LHCN-M2 (cell line): ENCODE measurements at regions not wholly inside any gene's neighbourhood (a gene's known extent, or its start where the extent isn't known, plus 50 kb on each side); places are given as distances from the start of the nearest gene placed in this dataset.
A peak's percentile ranks its signal among the peaks of the same experiment; 100 is the strongest.
"Not testable (repeated sequence)": the region's sequence is repeated elsewhere in the genome, so short reads cannot be mapped to it uniquely, and the experiment has no call there.

ENCODE experiments used
- DNase-seq: peaks from one replicate; pipeline ENCODE4 v3.0.0-alpha.2; 2012; ENCODE audit warnings: low read depth

GRCh38 chr5:126119887-126120442, 303.2 kb upstream of the GRAMD2B start:
- no peak for DNase-seq

GRCh38 chr5:126120939-126121338, 302.3 kb upstream of the GRAMD2B start:
- no peak for DNase-seq

- DNase-seq, result peak; percentile 92
Observed at GRCh38 chr5:126122942-126123341, 300.3 kb upstream of the GRAMD2B start.

- peak; percentile 92 for DNase-seq
Observed at GRCh38 chr5:126124706-126125345, 298.4 kb upstream of the GRAMD2B start.

DNA sequence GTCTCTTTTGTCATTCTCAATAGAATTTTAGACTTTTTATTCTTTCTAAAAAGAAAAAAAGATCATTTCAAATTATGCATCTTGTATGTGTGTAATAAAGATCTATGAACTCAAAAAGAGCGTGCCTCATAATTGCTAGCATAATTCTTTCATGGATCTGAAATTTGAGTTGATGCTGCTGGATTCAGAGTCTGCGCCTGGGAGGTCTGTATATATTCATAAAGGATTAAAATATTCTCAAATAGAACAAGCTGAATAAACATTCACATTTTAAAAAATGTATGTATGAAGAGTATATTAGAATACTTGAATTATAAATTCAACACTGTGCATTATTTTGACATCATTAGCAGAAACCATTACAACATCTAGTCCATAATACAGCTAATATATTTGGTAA, 297.8 kb upstream of the GRAMD2B start:
- DNase-seq, result no peak

DNA sequence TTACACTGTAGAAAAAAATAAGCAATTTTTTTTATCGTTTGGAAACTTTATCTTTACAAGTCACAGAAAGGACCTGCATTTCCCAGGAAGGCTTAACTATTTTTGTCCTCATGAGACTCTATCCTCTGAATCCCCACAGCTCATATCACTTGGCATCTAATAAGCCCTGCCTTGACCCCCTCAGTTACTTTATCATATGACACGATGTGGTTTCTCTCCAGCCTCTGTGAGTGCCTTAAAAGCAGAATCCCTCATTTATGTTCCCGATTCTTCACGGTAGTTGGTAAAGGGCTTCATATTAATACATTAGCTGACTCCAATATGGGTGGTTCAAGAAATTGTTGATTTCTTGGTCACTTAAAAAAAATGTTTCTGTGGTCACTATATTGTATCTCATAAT, 296.6 kb upstream of the GRAMD2B start:
- no peak for DNase-seq

- DNase-seq, result peak; percentile 66
Observed at GRCh38 chr5:126127371-126127770, 295.8 kb upstream of the GRAMD2B start.

DNA sequence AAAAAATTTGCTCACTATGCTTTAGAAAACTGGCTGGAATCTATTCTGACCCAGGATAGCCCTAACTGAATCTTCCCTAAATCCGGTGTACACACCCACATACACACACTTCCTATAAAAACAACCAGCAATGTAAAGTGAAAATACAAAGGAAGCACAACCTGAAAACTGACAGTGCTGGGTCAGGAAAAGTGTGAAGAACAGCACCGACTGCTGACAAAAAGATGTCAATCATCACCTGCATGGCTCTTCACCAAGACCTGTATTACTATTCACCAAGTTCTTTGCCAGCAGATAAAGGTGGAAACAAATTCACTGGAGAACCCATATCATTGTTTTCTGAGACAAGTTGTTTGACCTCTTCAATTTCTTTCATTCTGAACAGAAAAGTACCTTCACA, 293.8 kb upstream of the GRAMD2B start:
- no peak for DNase-seq

DNA sequence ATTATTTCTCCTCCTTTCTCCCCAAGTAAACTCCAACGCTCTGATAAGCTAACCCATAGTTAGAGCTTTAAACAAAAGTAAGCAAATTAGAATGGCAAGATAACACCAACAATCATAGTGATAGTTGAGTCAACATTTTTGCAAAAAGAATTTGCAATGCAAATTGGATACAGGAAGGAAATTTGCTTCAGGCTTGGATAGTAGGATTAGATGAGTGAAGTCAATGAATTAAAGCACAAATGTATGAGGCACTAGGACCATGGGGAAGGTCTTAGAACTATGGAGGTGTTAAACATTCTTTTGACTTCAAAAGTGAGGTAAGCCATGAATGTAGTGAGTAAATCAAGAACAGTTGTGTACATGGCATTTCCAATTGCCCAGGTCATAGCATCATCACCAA, 289.8 kb upstream of the GRAMD2B start:
- DNase-seq, result no peak

DNA sequence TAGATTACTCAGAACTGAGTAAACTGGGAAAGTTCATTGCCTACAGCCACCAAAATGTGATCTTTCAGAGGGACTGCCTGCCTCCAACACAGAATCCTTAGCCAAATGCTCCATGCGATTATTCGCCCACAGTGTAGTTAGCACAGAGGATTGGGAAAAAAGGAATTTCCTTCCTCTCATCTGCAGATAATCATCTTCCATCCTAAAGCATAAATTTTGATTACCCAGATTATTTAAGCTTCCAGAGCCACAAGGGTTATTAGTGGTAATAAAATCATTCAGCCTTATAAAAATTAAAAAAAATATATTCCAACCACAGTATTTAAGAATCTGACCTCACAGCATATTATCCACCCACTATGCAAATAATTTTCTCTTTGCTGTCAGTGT, 285.3 kb upstream of the GRAMD2B start:
- DNase-seq, result peak; percentile 23

DNA sequence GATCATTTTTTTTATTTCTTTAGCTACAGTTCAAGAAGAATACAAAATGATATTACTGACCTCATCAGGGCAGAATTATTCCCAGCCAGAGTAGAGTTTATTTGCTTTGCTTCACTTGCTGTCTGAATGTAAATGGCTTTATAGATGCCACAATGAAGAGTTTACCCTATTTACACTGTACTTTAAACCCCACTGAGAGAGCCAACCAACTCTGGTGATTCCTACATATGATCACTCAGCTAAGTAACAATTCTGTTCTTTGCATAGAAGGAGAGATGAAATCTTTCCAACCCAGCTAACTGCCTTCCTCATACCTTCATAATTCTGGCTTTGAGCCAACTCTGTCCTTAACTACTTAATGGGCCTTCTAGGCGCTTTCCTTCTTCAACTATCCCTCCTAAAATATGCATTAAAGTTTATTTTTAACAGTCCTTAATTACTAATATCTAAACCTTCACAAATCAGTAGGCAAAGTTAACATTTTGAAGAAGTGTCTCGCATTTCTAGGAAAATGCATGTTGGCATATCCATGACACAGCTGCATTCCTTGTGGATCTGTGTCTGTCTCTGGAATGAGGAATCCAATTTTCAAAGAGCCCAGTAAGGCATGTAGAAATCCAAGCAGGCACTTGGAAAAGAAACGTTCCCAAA, 284.8 kb upstream of the GRAMD2B start:
- DNase-seq, result peak; percentile 84

GRCh38 chr5:126139086-126139485, 284.1 kb upstream of the GRAMD2B start:
- DNase-seq, result peak; percentile 34

DNA sequence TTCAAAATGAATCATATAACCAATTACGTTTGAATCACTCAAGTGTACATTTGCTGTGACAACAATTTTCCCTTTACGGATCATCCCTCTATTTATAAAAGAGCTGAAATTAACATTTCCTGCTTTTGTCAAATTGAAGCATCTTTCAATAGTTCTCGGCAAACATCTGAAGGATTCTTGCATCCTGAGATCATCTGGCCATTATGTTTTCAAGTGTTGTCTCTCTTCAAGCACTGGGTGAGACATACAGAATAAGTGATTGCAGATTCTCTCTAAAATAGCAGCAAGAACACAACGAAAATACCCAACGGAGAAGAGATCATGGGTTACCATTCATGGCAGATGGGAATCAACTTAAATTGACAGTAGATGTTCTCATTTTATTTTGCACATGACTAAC, 283.4 kb upstream of the GRAMD2B start:
- peak; percentile 89 for DNase-seq

DNA sequence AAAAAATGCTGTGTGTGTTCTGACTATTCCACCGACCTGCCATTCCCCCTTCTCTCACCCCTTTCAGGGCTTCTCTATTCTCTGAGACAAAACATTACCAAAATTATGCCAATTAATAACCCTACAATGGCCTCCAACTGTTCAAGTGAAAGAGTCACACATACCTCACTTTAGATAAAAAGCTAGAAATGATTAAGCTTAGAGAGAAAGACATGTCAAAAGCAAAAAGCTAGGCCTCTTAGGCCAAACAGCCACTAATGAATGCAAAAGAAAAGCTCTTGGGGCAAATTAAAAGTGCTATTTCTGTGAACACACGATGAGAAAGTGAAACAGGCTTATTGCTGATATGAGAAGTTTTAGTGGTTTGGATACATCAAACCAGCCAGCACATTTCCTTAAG, 279.6 kb upstream of the GRAMD2B start:
- DNase-seq, result no peak

DNA sequence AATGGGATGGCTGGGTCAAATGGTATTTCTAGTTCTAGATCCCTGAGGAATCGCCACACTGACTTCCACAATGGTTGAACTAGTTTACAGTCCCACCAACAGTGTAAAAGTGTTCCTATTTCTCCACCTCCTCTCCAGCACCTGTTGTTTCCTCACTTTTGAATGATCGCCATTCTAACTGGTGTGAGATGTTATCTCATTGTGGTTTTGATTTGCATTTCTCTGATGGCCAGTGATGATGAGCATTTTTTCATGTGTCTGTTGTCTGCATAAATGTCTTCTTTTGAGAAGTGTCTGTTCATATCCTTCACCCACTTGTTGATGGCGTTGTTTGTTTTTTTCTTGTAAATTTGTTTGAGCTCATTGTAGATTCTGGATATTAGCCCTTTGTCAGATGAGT, 272.9 kb upstream of the GRAMD2B start:
- not testable (repeated sequence) for DNase-seq

DNA sequence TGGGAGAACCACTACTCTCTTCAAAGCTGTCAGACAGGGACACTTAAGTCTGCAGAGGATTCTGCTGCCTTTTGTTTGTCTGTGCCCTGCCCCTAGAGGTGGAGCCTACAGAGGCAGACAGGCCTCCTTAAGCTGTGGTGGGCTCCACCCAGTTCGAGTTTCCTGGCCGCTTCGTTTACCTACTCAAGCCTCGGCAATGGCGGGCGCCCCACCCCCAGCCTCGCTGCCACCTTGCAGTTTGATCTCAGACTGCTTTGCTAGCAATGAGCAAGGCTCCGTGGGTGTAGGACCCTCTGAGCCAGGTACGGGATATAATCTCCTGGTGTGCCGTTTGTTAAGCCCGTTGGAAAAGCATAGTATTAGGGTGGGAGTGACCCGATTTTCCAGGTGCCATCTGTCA, 267.9 kb upstream of the GRAMD2B start:
- DNase-seq, result not testable (repeated sequence)

DNA sequence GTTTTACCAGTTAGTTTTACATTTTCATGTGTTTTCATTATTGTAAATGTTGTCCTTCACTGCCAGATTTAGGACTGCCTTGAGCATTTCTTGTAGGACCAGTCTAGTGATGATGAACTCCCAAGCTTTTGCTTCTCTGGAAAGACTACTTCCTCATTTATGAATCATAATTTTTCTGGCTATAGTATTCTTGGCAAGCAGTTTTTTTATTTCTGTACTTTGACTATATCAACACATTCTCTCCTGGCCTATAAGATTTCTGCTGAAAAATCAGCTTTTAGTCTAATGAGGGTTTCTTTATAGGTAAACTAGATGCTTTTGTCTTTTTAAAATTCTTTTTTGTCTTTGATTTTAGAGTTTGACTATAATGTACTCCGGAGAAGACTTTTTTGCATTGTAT, 256.8 kb upstream of the GRAMD2B start:
- DNase-seq, result no peak

GRCh38 chr5:126168785-126169184, 254.4 kb upstream of the GRAMD2B start:
- no peak for DNase-seq

GRCh38 chr5:126171916-126172315, 251.3 kb upstream of the GRAMD2B start:
- no peak for DNase-seq

DNA sequence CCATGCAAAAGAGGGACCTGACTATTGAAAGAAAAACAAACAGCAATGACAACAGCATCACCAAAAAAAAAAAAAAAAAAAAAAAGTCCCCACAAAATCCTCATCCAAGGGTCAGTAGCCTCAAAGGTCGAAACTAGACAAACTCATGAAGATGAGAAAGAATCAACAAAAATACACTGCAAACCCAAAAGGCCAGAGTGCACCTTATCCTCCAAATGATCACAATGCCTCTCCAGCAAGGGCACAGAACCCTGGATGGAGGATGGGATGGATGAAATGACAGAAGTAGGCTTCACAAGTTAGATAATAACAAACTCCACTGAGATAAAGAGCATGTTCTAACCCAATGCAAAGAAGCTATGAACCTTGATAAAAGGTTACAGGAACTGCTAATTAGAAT, 250.4 kb upstream of the GRAMD2B start:
- no peak for DNase-seq

GRCh38 chr5:126178521-126178920, 244.7 kb upstream of the GRAMD2B start:
- DNase-seq, result no peak

DNA sequence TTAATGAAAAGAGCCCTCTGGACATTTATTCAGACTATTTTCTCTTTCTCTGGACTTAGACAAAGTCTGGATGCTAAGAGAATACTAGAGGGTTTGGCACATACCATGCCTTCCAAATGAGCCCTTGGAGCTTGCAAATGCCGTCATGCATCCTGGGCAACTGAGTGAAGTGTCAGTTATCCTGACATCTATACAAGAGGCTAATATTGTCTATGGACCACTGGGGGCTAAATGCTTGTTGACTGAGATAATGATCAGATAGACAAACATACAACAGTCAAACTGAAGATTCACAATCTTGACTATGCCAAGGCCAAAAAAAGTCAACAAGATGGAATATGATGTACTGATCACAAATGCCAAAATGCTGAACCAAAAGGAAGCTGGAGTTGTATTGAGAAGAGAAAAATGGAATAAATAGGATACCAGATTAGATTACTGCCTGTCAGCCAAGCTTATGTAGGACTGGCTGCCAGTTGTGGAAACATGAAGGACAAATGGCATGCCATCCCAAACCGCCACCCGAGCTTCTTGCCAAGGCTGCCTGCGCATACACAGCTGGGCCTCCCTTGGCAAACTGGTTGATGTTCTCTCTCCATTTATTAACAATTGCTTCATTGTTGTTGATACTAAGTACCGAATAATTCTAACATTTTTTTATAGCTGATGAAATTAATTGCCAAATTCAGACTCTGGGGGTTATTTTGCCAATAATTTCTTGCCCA, 240.1 kb upstream of the GRAMD2B start:
- DNase-seq, result no peak

DNA sequence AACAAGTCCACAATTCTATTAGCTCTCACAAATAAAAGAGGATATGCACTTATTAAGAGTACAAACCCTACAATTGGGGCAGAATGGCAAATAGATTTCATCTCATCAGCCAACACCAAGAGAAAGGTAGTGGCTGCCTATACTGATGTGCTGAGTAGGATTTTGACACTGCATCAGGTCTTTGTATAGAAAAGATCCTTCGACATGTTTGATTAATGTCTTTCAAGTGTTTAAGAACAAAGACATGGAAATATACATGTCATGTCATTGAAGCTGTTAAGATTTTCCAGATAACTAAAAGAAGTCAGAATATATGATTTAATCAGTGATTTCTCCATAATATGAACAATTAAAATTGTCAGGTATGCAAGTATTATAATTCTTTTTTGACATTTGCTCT, 238.7 kb upstream of the GRAMD2B start:
- DNase-seq, result no peak
